T-helper 1 cell (primary cell): ENCODE measurements at regions not wholly inside any gene's neighbourhood (a gene's known extent, or its start where the extent isn't known, plus 50 kb on each side); places are given as distances from the start of the nearest gene placed in this dataset.
"Not testable (repeated sequence)": the region's sequence is repeated elsewhere in the genome, so short reads cannot be mapped to it uniquely, and the experiment has no call there.

ENCODE experiments used
- DNase-seq, 5 donors: peaks; one replicate each; pipeline ENCODE4 v3.0.0-alpha.2; 2012 to 2020

DNA sequence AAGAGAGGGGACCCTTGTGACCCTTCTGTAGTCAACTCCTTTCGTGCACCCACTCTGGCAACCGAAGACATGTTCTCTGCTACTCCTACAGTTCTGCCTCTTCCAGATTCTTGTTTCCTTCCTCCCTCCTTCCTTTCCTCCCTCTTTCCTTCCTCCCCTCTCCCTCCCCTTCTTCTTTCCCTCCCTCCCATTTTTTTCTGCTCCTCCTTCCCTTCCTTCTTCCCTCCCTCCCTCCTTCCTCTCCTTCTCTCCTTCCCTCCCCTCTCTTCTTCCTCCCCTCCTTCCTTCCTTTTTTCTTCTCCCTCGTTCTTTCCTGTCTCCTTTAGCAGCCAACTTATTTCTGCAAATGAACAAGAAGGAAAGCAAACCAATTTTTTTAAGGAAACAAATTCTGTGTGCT, 111.5 kb downstream of the NPTX2 start:
- DNase-seq = no peak

GRCh38 chr7:98729121-98729520, 112.0 kb downstream of the NPTX2 start:
- DNase-seq = no peak

- DNase-seq = no peak
These were observed 113.2 kb downstream of the NPTX2 start for GRCh38 chr7:98730326-98730725.

GRCh38 chr7:98731651-98732050, 114.6 kb downstream of the NPTX2 start:
- no peak for DNase-seq

GRCh38 chr7:98733036-98733435, 116.0 kb downstream of the NPTX2 start:
- DNase-seq = peak in 2 of 5 donors; percentile 2 to 52

GRCh38 chr7:98735801-98736200, 118.7 kb downstream of the NPTX2 start:
- DNase-seq = no peak

DNA sequence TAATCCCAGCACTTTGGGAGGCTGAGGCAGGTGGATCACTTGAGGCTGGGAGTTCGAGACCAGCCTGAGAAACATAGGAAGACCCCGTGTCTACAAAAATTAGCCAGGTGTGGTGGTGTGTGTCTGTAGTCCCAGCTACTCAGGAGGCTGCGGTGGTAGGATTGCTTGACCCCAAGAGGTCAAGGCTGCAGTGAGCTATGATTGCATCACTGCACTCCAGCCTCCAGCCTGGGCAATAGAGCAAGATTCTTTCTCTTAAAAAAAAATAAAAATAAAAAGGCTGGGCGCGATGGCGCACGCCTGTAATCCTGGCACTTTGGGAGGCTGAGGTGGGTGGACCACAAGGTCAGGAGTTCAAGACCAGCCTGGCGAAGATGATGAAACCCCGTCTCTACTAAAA, 119.4 kb downstream of the NPTX2 start:
- not testable (repeated sequence) for DNase-seq

- DNase-seq = no peak
These were observed 120.1 kb downstream of the NPTX2 start for GRCh38 chr7:98737176-98737575.

DNA sequence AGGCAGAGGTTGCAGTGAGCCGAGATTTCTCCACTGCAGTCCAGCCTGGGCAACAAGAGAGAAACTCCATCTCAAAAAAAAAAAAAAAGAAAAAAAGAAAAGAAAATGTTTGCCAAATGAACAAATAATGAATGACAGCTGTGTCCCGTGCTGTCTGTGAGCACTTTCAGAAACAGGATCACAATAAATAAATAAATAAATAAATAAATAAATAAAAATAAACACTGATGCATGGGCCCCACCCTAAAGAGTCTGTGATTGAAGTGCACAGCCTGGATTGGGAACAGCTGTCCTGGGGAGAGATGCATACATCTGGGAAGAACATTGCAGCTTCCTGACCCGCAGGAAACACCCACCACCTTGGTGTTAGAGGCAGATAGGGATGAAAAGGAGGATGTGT, 123.6 kb downstream of the NPTX2 start:
- no peak for DNase-seq

- peak; percentile 20 to 69 (median 48) for DNase-seq
These were observed 124.0 kb downstream of the TMEM130 start for GRCh38 chr7:98745722-98746318.

GRCh38 chr7:98748090-98748489, 121.7 kb downstream of the TMEM130 start:
- no peak for DNase-seq

GRCh38 chr7:98753176-98753575, 116.6 kb downstream of the TMEM130 start:
- DNase-seq = no peak

GRCh38 chr7:98753989-98754479, 115.8 kb downstream of the TMEM130 start:
- no peak for DNase-seq

DNA sequence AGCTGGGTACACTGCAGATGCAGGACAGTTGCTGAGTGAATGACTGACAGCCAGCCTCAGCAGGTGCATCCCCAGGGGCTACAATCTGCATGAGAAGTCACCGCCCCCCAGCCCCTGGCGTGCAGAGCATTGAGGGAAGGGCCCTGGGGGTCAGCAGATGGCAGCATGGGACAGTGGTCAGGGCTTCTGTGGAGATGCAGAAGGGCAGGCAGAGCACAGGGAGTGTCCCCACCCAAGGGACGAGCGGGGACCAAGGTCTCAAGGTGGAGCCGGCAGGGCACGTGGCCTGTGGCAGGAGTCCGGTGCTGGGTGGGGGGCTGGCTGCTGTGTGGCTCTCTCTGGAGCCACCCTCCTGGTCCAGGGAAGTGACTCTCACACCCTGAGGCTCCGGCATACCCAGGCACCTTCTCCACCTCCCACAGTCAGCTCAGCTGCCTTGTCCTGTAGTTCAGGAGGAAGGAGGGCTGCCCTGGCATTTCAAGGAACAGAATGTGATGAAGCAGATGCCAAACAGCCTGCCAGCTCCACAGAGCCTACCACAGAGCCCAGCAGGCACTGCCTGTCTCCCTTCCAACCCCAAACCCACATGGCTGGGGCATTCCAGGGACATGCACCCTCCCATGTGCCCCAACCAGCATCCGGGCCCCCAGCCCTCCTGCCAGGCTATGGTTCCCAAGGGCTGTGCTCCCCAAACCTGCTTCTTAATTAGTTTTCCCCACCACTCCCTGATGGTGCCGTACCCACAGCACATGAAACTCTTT, 114.5 kb downstream of the TMEM130 start:
- no peak for DNase-seq

DNA sequence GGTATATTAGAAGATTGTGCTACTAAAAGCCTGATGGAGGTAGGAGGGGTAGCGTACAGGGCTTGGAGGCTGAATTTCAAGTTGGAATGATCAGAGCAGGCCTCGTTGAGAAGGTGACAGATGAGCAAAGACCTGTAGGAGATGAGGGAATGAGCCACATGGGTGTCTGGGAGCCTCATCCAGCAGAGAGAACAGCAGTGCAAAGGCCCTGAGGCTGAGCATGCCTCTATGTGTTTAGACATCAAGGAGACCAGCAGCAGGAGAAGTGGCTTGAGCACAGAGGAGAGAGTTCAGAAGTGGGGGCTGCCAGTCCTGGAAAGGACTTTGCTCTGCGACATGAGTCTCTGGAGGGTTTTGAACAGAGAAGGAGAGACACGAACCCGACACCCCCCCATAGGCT, 111.7 kb downstream of the TMEM130 start:
- DNase-seq = no peak

DNA sequence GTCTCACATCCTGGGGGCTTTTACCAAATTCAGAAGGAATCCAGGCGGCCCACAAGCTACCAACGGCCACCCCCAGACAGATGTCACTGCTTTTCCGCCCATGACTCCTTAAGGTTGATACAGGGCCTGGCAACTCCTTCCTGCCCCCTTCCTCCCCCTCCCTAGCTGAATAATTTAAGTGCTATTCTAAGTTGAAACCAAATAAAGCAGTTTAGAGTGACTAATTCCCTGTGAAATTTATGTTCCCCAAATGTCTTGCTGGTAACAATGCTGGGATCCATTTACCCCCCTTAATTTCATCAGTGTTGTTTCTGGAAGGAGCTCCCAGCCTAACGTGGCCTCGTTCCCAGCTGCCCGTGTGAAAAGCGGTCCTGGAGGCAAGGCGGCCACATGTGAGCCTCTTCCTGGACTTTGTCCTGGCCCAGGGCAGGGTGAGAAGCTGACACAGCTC, 109.6 kb downstream of the TMEM130 start:
- DNase-seq = no peak

DNA sequence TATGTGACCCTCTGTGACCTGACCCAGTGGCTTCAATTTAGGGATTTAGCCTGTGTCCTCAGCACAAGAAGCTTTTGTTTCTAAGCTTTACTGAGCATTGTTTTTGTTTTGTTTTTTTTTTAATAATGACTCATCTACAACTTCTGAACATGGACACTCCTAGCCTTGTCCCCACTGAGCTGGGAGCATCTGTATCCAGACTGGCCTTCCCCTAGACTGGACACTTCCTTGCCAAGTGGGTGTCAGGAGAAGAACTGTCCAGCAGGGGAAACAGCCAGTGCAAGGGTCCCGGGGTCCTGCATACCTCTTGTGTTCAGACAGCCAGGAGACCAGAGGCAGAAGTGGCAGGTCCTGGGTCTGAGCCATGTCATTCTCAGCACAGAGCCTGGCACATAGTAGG, 108.6 kb downstream of the TMEM130 start:
- DNase-seq = no peak

DNA sequence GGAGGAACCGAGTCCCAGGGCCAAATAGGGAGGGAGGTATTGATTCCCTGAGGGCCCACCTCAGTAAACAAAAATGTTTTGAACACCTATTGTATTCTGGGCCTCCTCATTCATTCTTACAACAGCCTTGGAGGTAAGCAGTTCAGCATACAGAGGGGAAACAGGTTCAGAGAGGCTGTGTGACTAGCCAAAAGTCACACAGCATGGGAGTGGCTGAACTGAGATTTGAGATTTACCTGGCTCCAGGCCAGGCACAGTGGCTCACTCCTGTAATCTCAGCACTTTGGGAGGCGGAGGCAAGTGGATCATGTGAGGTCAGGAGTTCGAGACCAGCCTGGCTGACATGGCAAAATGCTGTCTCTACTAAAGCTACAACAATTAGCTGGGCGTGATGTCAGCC, 107.2 kb downstream of the TMEM130 start:
- DNase-seq = no peak

DNA sequence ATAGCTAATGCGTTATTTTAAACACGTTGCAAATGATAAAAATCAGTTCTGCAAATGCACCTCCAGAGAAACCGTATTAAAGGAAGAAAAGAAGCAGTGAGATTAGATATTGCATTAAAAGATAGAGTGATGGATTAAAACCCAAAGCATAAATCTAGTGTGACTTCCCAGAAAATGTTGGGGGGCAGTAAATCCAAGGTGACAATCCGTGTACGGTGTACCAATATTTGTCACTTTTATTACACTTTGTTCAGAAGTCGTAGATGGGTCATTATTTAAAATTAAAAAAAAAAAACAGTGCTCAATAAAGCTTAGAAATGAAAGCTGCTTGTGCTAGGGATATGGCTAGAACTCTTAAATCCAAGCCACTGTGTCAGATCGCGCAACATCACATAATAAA, 106.4 kb downstream of the TMEM130 start:
- no peak for DNase-seq

- no peak for DNase-seq
These were observed 104.9 kb downstream of the TMEM130 start for GRCh38 chr7:98764946-98765345.

DNA sequence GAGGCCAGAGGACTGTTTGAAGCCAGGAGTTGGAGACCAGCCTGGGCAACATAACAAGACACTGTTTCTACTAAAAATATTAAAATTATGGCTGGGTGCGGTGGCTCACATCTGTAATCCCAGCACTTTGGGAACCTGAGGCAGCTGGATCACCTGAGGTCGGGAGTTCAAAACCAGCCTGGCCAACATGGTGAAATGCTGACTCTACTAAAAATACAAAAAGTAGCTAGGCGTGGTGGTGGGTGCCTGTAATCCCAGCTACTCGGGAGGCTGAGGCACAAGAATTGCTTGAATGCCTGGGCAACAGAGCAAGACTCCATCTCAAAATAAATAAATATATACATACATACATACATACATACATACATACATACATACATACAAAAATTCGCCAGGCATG, 99.7 kb downstream of the TMEM130 start:
- DNase-seq = not testable (repeated sequence)

GRCh38 chr7:98771519-98771918, 98.3 kb downstream of the TMEM130 start:
- no peak for DNase-seq

GRCh38 chr7:98771941-98772603, 97.7 kb downstream of the TMEM130 start:
- no peak for DNase-seq

- no peak for DNase-seq
These were observed 94.9 kb downstream of the TMEM130 start for GRCh38 chr7:98774884-98775283.
